Hepatocyte (in vitro differentiated cells): ENCODE measurements at regions not wholly inside any gene's neighbourhood (a gene's known extent, or its start where the extent isn't known, plus 50 kb on each side); places are given as distances from the start of the nearest gene placed in this dataset.

Experiments used
- DNase-seq: peaks from one replicate; pipeline ENCODE4 v3.0.0-alpha.2; 2016; ENCODE audit warnings: low spot score
- H2AFZ ChIP-seq: fragments of 200-600 bp; sonication (generic); 2 replicates; pipeline ENCODE4 v1.6.0; 2016; ENCODE audit warnings: antibody characterized with exemption, mild to moderate bottlenecking
- H3K27ac ChIP-seq: fragments of 200-600 bp; sonication (generic); 2 replicates; pipeline ENCODE4 v1.5.1; 2016; ENCODE audit warnings: mild to moderate bottlenecking
- H3K27me3 ChIP-seq: fragments of 200-600 bp; sonication (generic); 2 replicates; pipeline ENCODE4 v1.6.1; 2016
- H3K36me3 ChIP-seq: fragments of 200-600 bp; sonication (generic); replicated peaks from 2 replicates; pipeline ENCODE4 v1.5.1; 2016; ENCODE audit warnings: low read depth; ENCODE audit not compliant: insufficient read depth
- H3K4me1 ChIP-seq: fragments of 200-600 bp; sonication (generic); 2 replicates; pipeline ENCODE4 v1.5.1; 2016; ENCODE audit warnings: mild to moderate bottlenecking, moderate library complexity; ENCODE audit not compliant: insufficient read depth
- H3K4me2 ChIP-seq: fragments of 200-600 bp; sonication (generic); 2 replicates; pipeline ENCODE4 v1.6.0; 2016
- H3K4me3 ChIP-seq: fragments of 200-600 bp; sonication (generic); 2 replicates; pipeline ENCODE4 v1.5.1; 2016; ENCODE audit warnings: mild to moderate bottlenecking
- H3K79me2 ChIP-seq: fragments of 200-600 bp; sonication (generic); 2 replicates; pipeline ENCODE4 v1.6.0; 2017; ENCODE audit warnings: mild to moderate bottlenecking
- H3K9me2 ChIP-seq: fragments of 200-600 bp; sonication (generic); replicated peaks from 2 replicates; pipeline ENCODE4 v1.6.0; 2017; ENCODE audit warnings: mild to moderate bottlenecking; ENCODE audit not compliant: insufficient read depth
- H3K9me3 ChIP-seq: fragments of 200-600 bp; sonication (generic); 2 replicates; pipeline ENCODE4 v1.5.1; 2016; ENCODE audit warnings: low read depth, mild to moderate bottlenecking
- H4K20me1 ChIP-seq: fragments of 200-600 bp; sonication (generic); 2 replicates; pipeline ENCODE4 v1.6.0; 2016; ENCODE audit warnings: mild to moderate bottlenecking; ENCODE audit not compliant: insufficient read depth, poor library complexity, severe bottlenecking
- EZH2 ChIP-seq: fragments of 200-600 bp; sonication (generic); IDR thresholded peaks from 2 replicates; pipeline ENCODE4 v1.6.1; 2016; ENCODE audit warnings: antibody characterized with exemption, mild to moderate bottlenecking, borderline replicate concordance
- EZH2phosphoT487 ChIP-seq: fragments of 200-600 bp; sonication (generic); IDR thresholded peaks from one replicate; pipeline ENCODE4 v1.6.1; 2018; ENCODE audit warnings: antibody characterized with exemption, mild to moderate bottlenecking, low read depth, moderate library complexity; ENCODE audit not compliant: unreplicated experiment, severe bottlenecking
- WGBS: methylation state at CpG from one replicate; pipeline ENCODE4 v1.1.6; 2016; ENCODE audit warnings: low lambda C conversion rate; ENCODE audit errors: missing lambda C conversion rate; 5-methylcytosine and 5-hydroxymethylcytosine counted together
- TF ChIP-seq, protein P1 (sequence below): fragments of 200-600 bp; sonication (generic); IDR thresholded peaks from 2 replicates; pipeline ENCODE4 v1.5.1; 2016; ENCODE audit warnings: antibody characterized with exemption, mild to moderate bottlenecking; ENCODE audit not compliant: poor library complexity

GRCh38 chr1:199071080-199071479 is 432.2 kb downstream of the PTPRC start:
- 87% methylated on average over 2 of the region's 2 CpGs for WGBS
- H3K27me3 ChIP-seq: no peaks in the 10 kb centered on the region
- no peaks in the 10 kb centered on the region for H3K4me1 ChIP-seq
- H3K4me2 ChIP-seq: no peak overlapping the region
- no peak overlapping the region for H2AFZ ChIP-seq
- H3K9me3 ChIP-seq: no peaks in the 10 kb centered on the region
- no peak overlapping the region for H3K27ac ChIP-seq
- no peaks in the 10 kb centered on the region for H4K20me1 ChIP-seq
- H3K79me2 ChIP-seq: no peaks in the 10 kb centered on the region
- no peak for DNase-seq
- H3K4me3 ChIP-seq: no peak overlapping the region
- TF ChIP-seq, protein P1, sequence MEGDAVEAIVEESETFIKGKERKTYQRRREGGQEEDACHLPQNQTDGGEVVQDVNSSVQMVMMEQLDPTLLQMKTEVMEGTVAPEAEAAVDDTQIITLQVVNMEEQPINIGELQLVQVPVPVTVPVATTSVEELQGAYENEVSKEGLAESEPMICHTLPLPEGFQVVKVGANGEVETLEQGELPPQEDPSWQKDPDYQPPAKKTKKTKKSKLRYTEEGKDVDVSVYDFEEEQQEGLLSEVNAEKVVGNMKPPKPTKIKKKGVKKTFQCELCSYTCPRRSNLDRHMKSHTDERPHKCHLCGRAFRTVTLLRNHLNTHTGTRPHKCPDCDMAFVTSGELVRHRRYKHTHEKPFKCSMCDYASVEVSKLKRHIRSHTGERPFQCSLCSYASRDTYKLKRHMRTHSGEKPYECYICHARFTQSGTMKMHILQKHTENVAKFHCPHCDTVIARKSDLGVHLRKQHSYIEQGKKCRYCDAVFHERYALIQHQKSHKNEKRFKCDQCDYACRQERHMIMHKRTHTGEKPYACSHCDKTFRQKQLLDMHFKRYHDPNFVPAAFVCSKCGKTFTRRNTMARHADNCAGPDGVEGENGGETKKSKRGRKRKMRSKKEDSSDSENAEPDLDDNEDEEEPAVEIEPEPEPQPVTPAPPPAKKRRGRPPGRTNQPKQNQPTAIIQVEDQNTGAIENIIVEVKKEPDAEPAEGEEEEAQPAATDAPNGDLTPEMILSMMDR: no peak
- TF ChIP-seq EZH2phosphoT487 (no peak), EZH2 (no peak)
- no peaks in the 10 kb centered on the region for H3K9me2 ChIP-seq
- no peaks in the 10 kb centered on the region for H3K36me3 ChIP-seq

- Histone ChIP-seq H3K4me2 (no peak overlapping the region), H2AFZ (no peak overlapping the region), H3K79me2 (no peaks in the 10 kb centered on the region), H3K4me1 (no peaks in the 10 kb centered on the region), H3K4me3 (no peak overlapping the region), H3K27ac (no peak overlapping the region), H3K9me3 (no peaks in the 10 kb centered on the region), H3K27me3 (no peaks in the 10 kb centered on the region), H3K36me3 (no peaks in the 10 kb centered on the region), H4K20me1 (no peaks in the 10 kb centered on the region), H3K9me2 (no peaks in the 10 kb centered on the region)
- DNase-seq: no peak
- 83% methylated on average over 1 of the region's 1 CpG for WGBS
- TF ChIP-seq EZH2phosphoT487 (no peak), EZH2 (no peak)
- TF ChIP-seq, protein P1: no peak
Observed at GRCh38 chr1:199073166-199073565, 434.3 kb downstream of the PTPRC start.

DNA sequence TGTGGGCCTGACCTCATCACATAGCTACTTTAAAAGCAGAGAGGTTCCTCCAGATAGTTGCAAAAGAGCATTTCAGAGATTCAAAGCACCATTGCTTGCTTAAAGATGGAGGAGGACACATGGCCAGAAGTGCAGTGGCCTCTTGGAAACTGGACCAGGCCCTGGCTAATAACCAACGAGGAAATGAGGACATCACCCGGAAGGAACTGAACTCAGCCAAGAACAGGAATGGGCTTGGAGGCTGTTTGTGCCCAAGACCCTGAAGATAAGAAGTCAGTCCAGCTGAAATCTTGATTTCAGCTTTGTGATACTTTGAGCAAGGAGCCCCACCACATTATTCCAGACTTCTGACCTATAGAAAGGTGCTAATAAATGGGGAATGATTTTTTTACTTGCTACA is 437.0 kb downstream of the PTPRC start:
- Histone ChIP-seq H3K9me2 (no peaks in the 10 kb centered on the region), H3K4me2 (no peak overlapping the region), H3K79me2 (no peaks in the 10 kb centered on the region), H4K20me1 (no peaks in the 10 kb centered on the region), H3K4me3 (no peak overlapping the region), H3K36me3 (no peaks in the 10 kb centered on the region), H2AFZ (no peak overlapping the region), H3K9me3 (no peaks in the 10 kb centered on the region), H3K27ac (no peak overlapping the region), H3K4me1 (no peaks in the 10 kb centered on the region), H3K27me3 (no peaks in the 10 kb centered on the region)
- WGBS: 89% methylated on average over 2 of the region's 2 CpGs
- DNase-seq: no peak
- TF ChIP-seq, protein P1: no peak

DNA sequence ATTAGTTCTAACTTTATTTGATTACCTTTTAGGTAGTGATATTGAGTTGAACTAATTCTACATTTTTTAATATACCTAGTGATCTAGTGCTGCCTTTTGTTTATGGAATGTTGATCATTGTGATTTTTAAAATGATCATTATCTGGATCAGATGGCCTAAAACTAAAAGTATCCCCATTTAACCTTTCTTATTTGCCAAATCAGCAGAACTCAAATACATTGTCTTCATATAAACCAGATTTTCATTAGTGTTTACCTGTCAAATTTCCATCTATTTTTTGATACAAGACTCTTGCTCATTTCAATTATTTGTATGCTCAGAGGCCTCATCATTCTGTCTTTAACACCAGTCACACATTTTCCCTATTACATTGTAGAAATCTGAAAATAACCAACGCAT is 441.2 kb downstream of the PTPRC start:
- H3K9me3 ChIP-seq: no peaks in the 10 kb centered on the region
- no peak overlapping the region for H3K4me2 ChIP-seq
- 86% methylated on average over 1 of the region's 1 CpG for WGBS
- no peaks in the 10 kb centered on the region for H3K4me1 ChIP-seq
- no peak overlapping the region for H3K27ac ChIP-seq
- H3K9me2 ChIP-seq: no peaks in the 10 kb centered on the region
- H4K20me1 ChIP-seq: no peaks in the 10 kb centered on the region
- no peak overlapping the region for H3K4me3 ChIP-seq
- H3K36me3 ChIP-seq: no peaks in the 10 kb centered on the region
- TF ChIP-seq, protein P1: no peak
- TF ChIP-seq EZH2: no peak
- no peak for TF ChIP-seq EZH2phosphoT487
- H3K27me3 ChIP-seq: no peaks in the 10 kb centered on the region
- DNase-seq: no peak
- H3K79me2 ChIP-seq: no peaks in the 10 kb centered on the region
- H2AFZ ChIP-seq: no peak overlapping the region
